GM12874 (cell line): ENCODE measurements at regions not wholly inside any gene's neighbourhood (a gene's known extent, or its start where the extent isn't known, plus 50 kb on each side); places are given as distances from the start of the nearest gene placed in this dataset.

ENCODE experiments used
- CTCF ChIP-seq: IDR thresholded peaks from 2 replicates; pipeline ENCODE4 v1.5.1; 2011; ENCODE audit warnings: low read depth, mild to moderate bottlenecking, control low read depth, low read length, moderate library complexity; ENCODE audit not compliant: insufficient read depth

DNA sequence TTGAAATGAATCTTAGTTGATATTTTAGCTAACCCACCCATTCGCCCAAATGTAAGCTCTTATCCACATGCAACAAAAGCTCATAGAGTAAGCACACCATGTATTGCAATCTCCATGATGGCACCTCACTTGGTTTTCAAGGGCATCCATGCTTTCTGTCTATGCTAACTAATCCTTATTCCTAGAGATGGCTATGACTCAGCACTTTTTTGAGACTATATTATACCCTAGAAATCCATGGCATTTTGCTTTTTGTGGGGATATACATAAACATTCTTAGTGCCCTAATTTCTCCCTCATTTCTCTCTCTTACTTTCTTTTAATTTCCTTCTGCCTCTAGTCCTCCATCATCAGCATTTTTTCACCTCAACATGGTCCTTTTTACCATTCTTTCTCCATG, 168.5 kb upstream of the STT3B start:
- TF ChIP-seq CTCF = no peak

GRCh38 chr3:31364711-31365110, 168.0 kb upstream of the STT3B start:
- TF ChIP-seq CTCF = no peak

- no peak for TF ChIP-seq CTCF
Measured at GRCh38 chr3:31367518-31367917, 165.2 kb upstream of the STT3B start.

DNA sequence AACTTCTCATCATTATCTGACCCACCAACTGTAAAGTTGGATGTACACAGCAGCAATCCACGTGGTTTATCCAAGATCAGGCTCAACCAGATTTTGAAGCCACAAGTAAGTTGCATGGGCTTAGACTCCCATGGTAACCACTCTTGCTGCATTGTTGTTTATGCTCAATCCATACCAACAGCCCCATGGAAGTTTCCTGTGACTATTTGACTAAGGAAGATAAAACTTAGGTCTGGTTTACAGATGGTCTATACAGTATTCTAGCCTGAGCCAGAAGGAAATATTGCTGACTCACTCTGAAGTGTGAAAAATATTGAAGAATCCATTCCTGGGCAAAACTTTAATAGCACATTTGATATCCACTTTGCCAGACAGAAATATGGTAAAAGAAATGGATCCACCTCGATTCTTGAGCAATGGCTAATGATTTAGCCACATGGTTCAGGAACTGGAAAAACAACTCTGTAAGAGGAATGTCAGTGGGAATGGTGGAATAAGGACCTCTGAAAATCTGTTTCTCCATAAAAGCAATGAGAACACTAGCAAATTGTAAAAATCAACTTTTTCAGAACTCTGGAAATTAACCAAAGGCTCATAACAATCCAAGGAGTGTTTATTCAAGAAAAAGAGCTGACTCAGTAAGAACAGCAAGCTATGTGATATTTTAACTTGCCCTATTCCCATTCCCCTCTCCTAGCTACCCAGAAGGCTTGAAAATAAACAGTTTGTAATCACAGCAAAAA, 162.9 kb upstream of the STT3B start:
- TF ChIP-seq CTCF = no peak

DNA sequence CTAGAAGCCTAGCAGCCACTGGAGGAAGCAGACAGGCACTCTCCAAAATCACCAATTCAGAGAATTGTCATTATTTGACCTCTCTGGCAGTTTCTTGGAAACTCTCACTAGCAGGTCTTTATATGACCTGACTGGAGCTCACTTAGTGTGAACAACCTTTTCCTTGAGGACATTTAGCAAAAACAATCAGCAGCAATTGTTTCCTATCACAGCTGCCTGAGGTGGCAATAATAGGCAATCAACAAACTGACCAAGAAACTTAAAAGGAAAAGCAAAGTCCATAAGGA, 162.4 kb upstream of the STT3B start:
- no peak for TF ChIP-seq CTCF

- TF ChIP-seq CTCF = no peak
Measured at GRCh38 chr3:31370681-31371080, 162.0 kb upstream of the STT3B start.

GRCh38 chr3:31371484-31372177, 161.1 kb upstream of the STT3B start:
- TF ChIP-seq CTCF = no peak
